Gastroesophageal sphincter (tissue), 3 donors: ENCODE measurements at regions not wholly inside any gene's neighbourhood (a gene's known extent, or its start where the extent isn't known, plus 50 kb on each side); places are given as distances from the start of the nearest gene placed in this dataset.

Experiments used
- POLR2A ChIP-seq, 2 donors: fragments of 450-650 bp; IDR thresholded peaks; one replicate each; pipeline ENCODE4 v1.6.1; 2017; ENCODE audit warnings: antibody characterized with exemption in 2 of 2, mild to moderate bottlenecking in 2 of 2, moderate library complexity in 1 of 2
- POLR2AphosphoS5 ChIP-seq: sonication (generic); formaldehyde crosslinking; IDR thresholded peaks from one replicate; pipeline ENCODE4 v1.6.1; 2017; ENCODE audit warnings: antibody characterized with exemption
- TF ChIP-seq, protein P1 (sequence below), 4 experiments: fragments of 200-600 bp in 2 of 4; fragments of 450-650 bp in 2 of 4; sonication (generic) in 1 of 4; IDR thresholded peaks; one replicate each; pipeline ENCODE4 v1.5.1; 2017 to 2019; ENCODE audit warnings: antibody characterized with exemption in 4 of 4, mild to moderate bottlenecking in 2 of 4, moderate library complexity in 2 of 4

GRCh38 chr5:56512313-56512996 lies 279.3 kb upstream of the ANKRD55 start:
- TF ChIP-seq POLR2A (IDR thresholded peaks at IDR 0.05) (no peak), POLR2AphosphoS5 (no peak)
- TF ChIP-seq, protein P1, sequence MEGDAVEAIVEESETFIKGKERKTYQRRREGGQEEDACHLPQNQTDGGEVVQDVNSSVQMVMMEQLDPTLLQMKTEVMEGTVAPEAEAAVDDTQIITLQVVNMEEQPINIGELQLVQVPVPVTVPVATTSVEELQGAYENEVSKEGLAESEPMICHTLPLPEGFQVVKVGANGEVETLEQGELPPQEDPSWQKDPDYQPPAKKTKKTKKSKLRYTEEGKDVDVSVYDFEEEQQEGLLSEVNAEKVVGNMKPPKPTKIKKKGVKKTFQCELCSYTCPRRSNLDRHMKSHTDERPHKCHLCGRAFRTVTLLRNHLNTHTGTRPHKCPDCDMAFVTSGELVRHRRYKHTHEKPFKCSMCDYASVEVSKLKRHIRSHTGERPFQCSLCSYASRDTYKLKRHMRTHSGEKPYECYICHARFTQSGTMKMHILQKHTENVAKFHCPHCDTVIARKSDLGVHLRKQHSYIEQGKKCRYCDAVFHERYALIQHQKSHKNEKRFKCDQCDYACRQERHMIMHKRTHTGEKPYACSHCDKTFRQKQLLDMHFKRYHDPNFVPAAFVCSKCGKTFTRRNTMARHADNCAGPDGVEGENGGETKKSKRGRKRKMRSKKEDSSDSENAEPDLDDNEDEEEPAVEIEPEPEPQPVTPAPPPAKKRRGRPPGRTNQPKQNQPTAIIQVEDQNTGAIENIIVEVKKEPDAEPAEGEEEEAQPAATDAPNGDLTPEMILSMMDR (IDR thresholded peaks at IDR 0.05) = no peak
